Erythroblast (primary cell): ENCODE measurements at regions not wholly inside any gene's neighbourhood (a gene's known extent, or its start where the extent isn't known, plus 50 kb on each side); places are given as distances from the start of the nearest gene placed in this dataset.

Experiments
- GATA1 ChIP-seq: IDR thresholded peaks from 2 replicates; pipeline ENCODE4 v1.6.1; 2011; ENCODE audit warnings: low read depth, mild to moderate bottlenecking, control low read depth, low read length, moderate library complexity
- POLR2A ChIP-seq: IDR thresholded peaks from 2 replicates; pipeline ENCODE4 v1.6.1; 2011; ENCODE audit warnings: mild to moderate bottlenecking, low read length

DNA sequence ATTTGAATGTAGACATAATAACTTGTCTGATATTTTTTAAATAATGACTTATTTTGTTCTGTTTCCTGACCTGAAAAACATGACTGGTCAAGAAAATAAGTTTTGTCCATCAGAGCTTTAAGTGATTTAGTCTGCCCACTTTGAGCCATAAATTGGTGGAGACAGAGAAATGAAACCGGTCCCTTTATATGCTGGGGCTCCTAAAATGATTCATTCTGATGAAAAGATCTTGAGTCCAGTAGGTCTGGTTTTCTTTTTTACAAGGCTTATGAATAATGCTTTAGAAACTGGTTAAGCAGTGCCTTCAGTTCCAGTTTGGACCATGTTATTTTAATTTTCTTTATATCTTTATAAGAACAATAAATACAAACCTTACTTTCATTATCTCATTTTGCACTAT, 293.2 kb downstream of the DIPK2A start:
- no peak for TF ChIP-seq POLR2A
- TF ChIP-seq GATA1, result no peak
